ENCODE measurements at regions not wholly inside any gene's neighbourhood (a gene's known extent, or its start where the extent isn't known, plus 50 kb on each side); places are given as distances from the start of the nearest gene placed in this dataset.

- TF ChIP-seq CREB1 (CRISPR knock-in tag; IDR thresholded peaks at IDR 0.05) (no peak), ELF4 (CRISPR knock-in tag; IDR thresholded peaks at IDR 0.05; ENCODE audit: low read depth) (no peak), MXD4 (CRISPR knock-in tag; IDR thresholded peaks at IDR 0.05; ENCODE audit: borderline replicate concordance) (no peak), GTF2I (CRISPR knock-in tag; conservative IDR thresholded peaks at IDR 0.05) (no peak), CTCF (IDR thresholded peaks at IDR 0.05) (no peak), USF2 (CRISPR knock-in tag; IDR thresholded peaks at IDR 0.05) (no peak), RELA (CRISPR knock-in tag; IDR thresholded peaks at IDR 0.05; ENCODE audit: borderline replicate concordance) (no peak), JUN (CRISPR knock-in tag; IDR thresholded peaks at IDR 0.05) (no peak)
- TF ChIP-seq, protein P1, sequence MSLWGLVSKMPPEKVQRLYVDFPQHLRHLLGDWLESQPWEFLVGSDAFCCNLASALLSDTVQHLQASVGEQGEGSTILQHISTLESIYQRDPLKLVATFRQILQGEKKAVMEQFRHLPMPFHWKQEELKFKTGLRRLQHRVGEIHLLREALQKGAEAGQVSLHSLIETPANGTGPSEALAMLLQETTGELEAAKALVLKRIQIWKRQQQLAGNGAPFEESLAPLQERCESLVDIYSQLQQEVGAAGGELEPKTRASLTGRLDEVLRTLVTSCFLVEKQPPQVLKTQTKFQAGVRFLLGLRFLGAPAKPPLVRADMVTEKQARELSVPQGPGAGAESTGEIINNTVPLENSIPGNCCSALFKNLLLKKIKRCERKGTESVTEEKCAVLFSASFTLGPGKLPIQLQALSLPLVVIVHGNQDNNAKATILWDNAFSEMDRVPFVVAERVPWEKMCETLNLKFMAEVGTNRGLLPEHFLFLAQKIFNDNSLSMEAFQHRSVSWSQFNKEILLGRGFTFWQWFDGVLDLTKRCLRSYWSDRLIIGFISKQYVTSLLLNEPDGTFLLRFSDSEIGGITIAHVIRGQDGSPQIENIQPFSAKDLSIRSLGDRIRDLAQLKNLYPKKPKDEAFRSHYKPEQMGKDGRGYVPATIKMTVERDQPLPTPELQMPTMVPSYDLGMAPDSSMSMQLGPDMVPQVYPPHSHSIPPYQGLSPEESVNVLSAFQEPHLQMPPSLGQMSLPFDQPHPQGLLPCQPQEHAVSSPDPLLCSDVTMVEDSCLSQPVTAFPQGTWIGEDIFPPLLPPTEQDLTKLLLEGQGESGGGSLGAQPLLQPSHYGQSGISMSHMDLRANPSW (CRISPR knock-in tag; conservative IDR thresholded peaks at IDR 0.05; ENCODE audit: low read depth): no peak
- TF ChIP-seq, protein P2, sequence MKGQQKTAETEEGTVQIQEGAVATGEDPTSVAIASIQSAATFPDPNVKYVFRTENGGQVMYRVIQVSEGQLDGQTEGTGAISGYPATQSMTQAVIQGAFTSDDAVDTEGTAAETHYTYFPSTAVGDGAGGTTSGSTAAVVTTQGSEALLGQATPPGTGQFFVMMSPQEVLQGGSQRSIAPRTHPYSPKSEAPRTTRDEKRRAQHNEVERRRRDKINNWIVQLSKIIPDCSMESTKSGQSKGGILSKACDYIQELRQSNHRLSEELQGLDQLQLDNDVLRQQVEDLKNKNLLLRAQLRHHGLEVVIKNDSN (CRISPR knock-in tag; IDR thresholded peaks at IDR 0.05): no peak
These were observed 64.4 kb upstream of the OSBPL8 start for GRCh38 chr12:76623931-76624330.
